Fibroblast of lung (primary cell): ENCODE measurements at regions not wholly inside any gene's neighbourhood (a gene's known extent, or its start where the extent isn't known, plus 50 kb on each side); places are given as distances from the start of the nearest gene placed in this dataset.

Experiments
- DNase-seq, 2 donors: peaks; one replicate each; pipeline versions ENCODE4 v3.0.0 to v3.0.0-alpha.2; 2010; ENCODE audit warnings: low read depth in 2 of 2
- H2AFZ ChIP-seq: 2 replicates; pipeline ENCODE4 v1.5.1; 2012; ENCODE audit warnings: low read length, control low read depth, inconsistent platforms
- H3K27ac ChIP-seq: 2 replicates; pipeline ENCODE4 v1.5.1; 2011; ENCODE audit warnings: low read length, control low read depth; ENCODE audit not compliant: insufficient read depth
- H3K27me3 ChIP-seq: 2 replicates; pipeline ENCODE4 v1.5.1; 2011; ENCODE audit warnings: mild to moderate bottlenecking, low read length; ENCODE audit not compliant: control insufficient read depth, insufficient read depth
- H3K36me3 ChIP-seq: 2 replicates; pipeline ENCODE4 v1.5.1; 2011; ENCODE audit warnings: low read length; ENCODE audit not compliant: control insufficient read depth, insufficient read depth
- H3K4me1 ChIP-seq: 2 replicates; pipeline ENCODE4 v1.5.1; 2011; ENCODE audit warnings: low read length; ENCODE audit not compliant: control insufficient read depth, insufficient read depth; ENCODE audit errors: extremely low read depth
- H3K4me2 ChIP-seq: 2 replicates; pipeline ENCODE4 v1.5.1; 2011; ENCODE audit warnings: low read length, control low read depth; ENCODE audit not compliant: insufficient read depth; ENCODE audit errors: extremely low read depth
- H3K4me3 ChIP-seq, 4 experiments: fragments of 200-600 bp in 1 of 4; sonication (generic) in 1 of 4; replicated peaks in 1 of 4; 2 replicates each; pipeline ENCODE4 v1.5.1; 2011 to 2016; ENCODE audit warnings: low read length in 4 of 4, low read depth in 3 of 4, mild to moderate bottlenecking in 3 of 4, control low read depth in 2 of 4, inconsistent platforms in 1 of 4, mixed read lengths in 1 of 4; ENCODE audit not compliant: insufficient read depth in 1 of 4; ENCODE audit errors: control extremely low read depth in 1 of 4
- H3K79me2 ChIP-seq: 2 replicates; pipeline ENCODE4 v1.5.1; 2012; ENCODE audit warnings: mild to moderate bottlenecking, low read length, inconsistent platforms; ENCODE audit not compliant: control insufficient read depth, insufficient read depth
- H3K9ac ChIP-seq: 2 replicates; pipeline ENCODE4 v1.5.1; 2011; ENCODE audit warnings: mild to moderate bottlenecking, low read length, control low read depth; ENCODE audit not compliant: insufficient read depth
- H3K9me3 ChIP-seq: 2 replicates; pipeline ENCODE4 v1.5.1; 2012; ENCODE audit warnings: low read depth, low read length; ENCODE audit not compliant: control insufficient read depth, insufficient read depth
- H4K20me1 ChIP-seq: 2 replicates; pipeline ENCODE4 v1.5.1; 2011; ENCODE audit warnings: low read length; ENCODE audit not compliant: control insufficient read depth, insufficient read depth; ENCODE audit errors: extremely low read depth
- EZH2 ChIP-seq: IDR thresholded peaks from 2 replicates; pipeline ENCODE4 v1.5.1; 2012; ENCODE audit warnings: low read length, control low read depth, mild to moderate bottlenecking; ENCODE audit errors: missing control alignments
- TF ChIP-seq, protein P1 (sequence below), 2 donors: IDR thresholded peaks in 1 of 2; conservative IDR thresholded peaks in 1 of 2; 1 replicate in 1 of 2; 2 replicates in 1 of 2; pipeline ENCODE4 v1.5.1; 2011 to 2012; ENCODE audit warnings: low read length in 2 of 2, control low read depth in 1 of 2, inconsistent platforms in 1 of 2, low read depth in 1 of 2, mild to moderate bottlenecking in 1 of 2

- no peak overlapping the region for H3K4me2 ChIP-seq
- no peak for TF ChIP-seq EZH2
- TF ChIP-seq, protein P1, sequence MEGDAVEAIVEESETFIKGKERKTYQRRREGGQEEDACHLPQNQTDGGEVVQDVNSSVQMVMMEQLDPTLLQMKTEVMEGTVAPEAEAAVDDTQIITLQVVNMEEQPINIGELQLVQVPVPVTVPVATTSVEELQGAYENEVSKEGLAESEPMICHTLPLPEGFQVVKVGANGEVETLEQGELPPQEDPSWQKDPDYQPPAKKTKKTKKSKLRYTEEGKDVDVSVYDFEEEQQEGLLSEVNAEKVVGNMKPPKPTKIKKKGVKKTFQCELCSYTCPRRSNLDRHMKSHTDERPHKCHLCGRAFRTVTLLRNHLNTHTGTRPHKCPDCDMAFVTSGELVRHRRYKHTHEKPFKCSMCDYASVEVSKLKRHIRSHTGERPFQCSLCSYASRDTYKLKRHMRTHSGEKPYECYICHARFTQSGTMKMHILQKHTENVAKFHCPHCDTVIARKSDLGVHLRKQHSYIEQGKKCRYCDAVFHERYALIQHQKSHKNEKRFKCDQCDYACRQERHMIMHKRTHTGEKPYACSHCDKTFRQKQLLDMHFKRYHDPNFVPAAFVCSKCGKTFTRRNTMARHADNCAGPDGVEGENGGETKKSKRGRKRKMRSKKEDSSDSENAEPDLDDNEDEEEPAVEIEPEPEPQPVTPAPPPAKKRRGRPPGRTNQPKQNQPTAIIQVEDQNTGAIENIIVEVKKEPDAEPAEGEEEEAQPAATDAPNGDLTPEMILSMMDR (conservative IDR thresholded peaks at IDR 0.05 in 1 of 2, IDR thresholded peaks at IDR 0.05 in 1 of 2; ENCODE audit: low read depth in 1 of 2, low read length in 2 of 2) = no peak
- H3K36me3 ChIP-seq = no peaks in the 10 kb centered on the region
- no peak overlapping the region for H3K9ac ChIP-seq
- DNase-seq = no peak
- H4K20me1 ChIP-seq = no peaks in the 10 kb centered on the region
- H2AFZ ChIP-seq = no peak overlapping the region
- no peak overlapping the region for H3K27ac ChIP-seq
- no peaks in the 10 kb centered on the region for H3K4me1 ChIP-seq
- no peaks in the 10 kb centered on the region for H3K79me2 ChIP-seq
- H3K27me3 ChIP-seq = peaks cover 2% of the 10 kb centered on the region
- no peak overlapping the region for H3K4me3 ChIP-seq
- H3K9me3 ChIP-seq = no peaks in the 10 kb centered on the region
These were observed 188.7 kb downstream of the CSNK2A3 start for GRCh38 chr11:11164334-11164690.

GRCh38 chr11:11163669-11164333 is 189.2 kb downstream of the CSNK2A3 start:
- no peaks in the 10 kb centered on the region for H4K20me1 ChIP-seq
- no peak overlapping the region for H2AFZ ChIP-seq
- H3K27me3 ChIP-seq = peaks cover 2% of the 10 kb centered on the region
- no peak overlapping the region for H3K27ac ChIP-seq
- H3K4me3 ChIP-seq = no peak overlapping the region
- H3K9ac ChIP-seq = no peak overlapping the region
- H3K9me3 ChIP-seq = no peaks in the 10 kb centered on the region
- no peak overlapping the region for H3K4me2 ChIP-seq
- no peaks in the 10 kb centered on the region for H3K79me2 ChIP-seq
- H3K4me1 ChIP-seq = no peaks in the 10 kb centered on the region
- H3K36me3 ChIP-seq = no peaks in the 10 kb centered on the region
- TF ChIP-seq EZH2 = no peak
- TF ChIP-seq, protein P1 (conservative IDR thresholded peaks at IDR 0.05 in 1 of 2, IDR thresholded peaks at IDR 0.05 in 1 of 2; ENCODE audit: low read depth in 1 of 2, low read length in 2 of 2) = no peak
- DNase-seq = no peak

GRCh38 chr11:11163236-11163635 is 189.8 kb downstream of the CSNK2A3 start:
- DNase-seq = no peak
- Histone ChIP-seq H3K79me2 (no peaks in the 10 kb centered on the region), H3K4me2 (no peak overlapping the region), H3K9me3 (no peaks in the 10 kb centered on the region), H3K27ac (no peak overlapping the region), H3K9ac (no peak overlapping the region), H3K4me3 (no peak overlapping the region), H3K4me1 (no peaks in the 10 kb centered on the region), H2AFZ (no peak overlapping the region), H4K20me1 (no peaks in the 10 kb centered on the region), H3K27me3 (peaks cover 2% of the 10 kb centered on the region), H3K36me3 (no peaks in the 10 kb centered on the region)
- TF ChIP-seq, protein P1 (conservative IDR thresholded peaks at IDR 0.05 in 1 of 2, IDR thresholded peaks at IDR 0.05 in 1 of 2; ENCODE audit: low read depth in 1 of 2, low read length in 2 of 2) = peak in 1 of 2 donors; percentile 26
- TF ChIP-seq EZH2 = no peak
